Esophagus (tissue), 2 donors: ENCODE measurements at regions not wholly inside any gene's neighbourhood (a gene's known extent, or its start where the extent isn't known, plus 50 kb on each side); places are given as distances from the start of the nearest gene placed in this dataset.

Experiments used
- H3K27ac ChIP-seq, 2 donors: one replicate each; pipeline ENCODE4 v1.5.1; 2013; ENCODE audit warnings: low read depth in 2 of 2, mild to moderate bottlenecking in 2 of 2, inconsistent platforms in 1 of 2, low read length in 1 of 2, moderate library complexity in 1 of 2
- H3K27me3 ChIP-seq, 2 donors: one replicate each; pipeline ENCODE4 v1.6.1; 2013; ENCODE audit warnings: low read length in 2 of 2, control low read depth in 1 of 2, mild to moderate bottlenecking in 1 of 2; ENCODE audit not compliant: insufficient read depth in 2 of 2, control insufficient read depth in 1 of 2
- H3K36me3 ChIP-seq, 2 donors: one replicate each; pipeline ENCODE4 v1.6.1; 2013; ENCODE audit warnings: low read length in 1 of 2; ENCODE audit not compliant: control insufficient read depth in 2 of 2, insufficient read depth in 2 of 2
- H3K4me1 ChIP-seq, 2 donors: one replicate each; pipeline ENCODE4 v1.6.1; 2013; ENCODE audit warnings: low read length in 1 of 2; ENCODE audit not compliant: control insufficient read depth in 2 of 2, insufficient read depth in 2 of 2
- H3K4me3 ChIP-seq, 2 donors: one replicate each; pipeline ENCODE4 v1.5.1; 2013; ENCODE audit warnings: low read length in 2 of 2, mild to moderate bottlenecking in 2 of 2, low read depth in 1 of 2, moderate library complexity in 1 of 2
- H3K9me3 ChIP-seq, 2 donors: one replicate each; pipeline ENCODE4 v1.6.1; 2013; ENCODE audit warnings: mild to moderate bottlenecking in 2 of 2, low read depth in 1 of 2, low read length in 1 of 2, moderate library complexity in 1 of 2; ENCODE audit not compliant: control insufficient read depth in 2 of 2, insufficient read depth in 1 of 2
- WGBS, 2 donors: extraction: QIAGEN DNeasy Blood & Tissue Kit; methylation state at CpG; one replicate each; pipeline ENCODE4 v1.1.7; 2013; 5-methylcytosine and 5-hydroxymethylcytosine counted together
- donor health status: healthy with polysubstance abuse.
- donor health status: Bipolar disorder and iron deficiency.

- Histone ChIP-seq H3K27me3 (no peaks in the 10 kb centered on the region), H3K4me3 (no peak overlapping the region), H3K9me3 (no peaks in the 10 kb centered on the region), H3K4me1 (no peaks in the 10 kb centered on the region), H3K27ac (no peak overlapping the region), H3K36me3 (no peaks in the 10 kb centered on the region)
- WGBS, 2 donors: 76 to 77% methylated on average over 11 of the region's 11 CpGs
Measured at GRCh38 chr2:238557936-238558335, 131.2 kb downstream of the ASB1 start.

GRCh38 chr2:238558456-238559099 is 131.9 kb downstream of the ASB1 start:
- H3K27ac ChIP-seq: no peak overlapping the region
- no peaks in the 10 kb centered on the region for H3K27me3 ChIP-seq
- H3K9me3 ChIP-seq: no peaks in the 10 kb centered on the region
- 90 to 92% methylated on average over 19 of the region's 19 CpGs for WGBS, 2 donors
- no peaks in the 10 kb centered on the region for H3K36me3 ChIP-seq
- H3K4me3 ChIP-seq: no peak overlapping the region
- H3K4me1 ChIP-seq: no peaks in the 10 kb centered on the region

GRCh38 chr2:238560234-238560633 is 133.5 kb downstream of the ASB1 start:
- no peaks in the 10 kb centered on the region for H3K4me1 ChIP-seq
- no peak overlapping the region for H3K4me3 ChIP-seq
- no peaks in the 10 kb centered on the region for H3K9me3 ChIP-seq
- H3K36me3 ChIP-seq: no peaks in the 10 kb centered on the region
- WGBS, 2 donors: 71 to 84% methylated on average over 10 to 11 of the region's 11 CpGs
- H3K27me3 ChIP-seq: no peaks in the 10 kb centered on the region
- H3K27ac ChIP-seq: no peak overlapping the region

- no peak overlapping the region for H3K4me3 ChIP-seq
- no peak overlapping the region for H3K27ac ChIP-seq
- 62 to 71% methylated on average over 6 of the region's 6 CpGs for WGBS, 2 donors
- no peaks in the 10 kb centered on the region for H3K4me1 ChIP-seq
- no peaks in the 10 kb centered on the region for H3K9me3 ChIP-seq
- no peaks in the 10 kb centered on the region for H3K27me3 ChIP-seq
- no peaks in the 10 kb centered on the region for H3K36me3 ChIP-seq
Measured at GRCh38 chr2:238561230-238561629, 134.5 kb downstream of the ASB1 start.

GRCh38 chr2:238562446-238562845 is 135.7 kb downstream of the ASB1 start:
- H3K27me3 ChIP-seq: no peaks in the 10 kb centered on the region
- H3K36me3 ChIP-seq: no peaks in the 10 kb centered on the region
- no peak overlapping the region for H3K4me3 ChIP-seq
- H3K4me1 ChIP-seq: peaks cover 3 to 6% of the 10 kb centered on the region in 2 donors
- no peak overlapping the region for H3K27ac ChIP-seq
- 76 to 78% methylated on average over 8 of the region's 8 CpGs for WGBS, 2 donors
- H3K9me3 ChIP-seq: peaks cover 0 to 3% of the 10 kb centered on the region in 2 donors

- peaks cover 3 to 6% of the 10 kb centered on the region in 2 donors for H3K4me1 ChIP-seq
- H3K27ac ChIP-seq: no peak overlapping the region
- H3K9me3 ChIP-seq: peaks cover 0 to 3% of the 10 kb centered on the region in 2 donors
- no peak overlapping the region for H3K4me3 ChIP-seq
- H3K27me3 ChIP-seq: no peaks in the 10 kb centered on the region
- no peaks in the 10 kb centered on the region for H3K36me3 ChIP-seq
- WGBS, 2 donors: 82 to 84% methylated on average over 10 of the region's 10 CpGs
Measured at GRCh38 chr2:238563551-238563950, 136.8 kb downstream of the ASB1 start.

- no peaks in the 10 kb centered on the region for H3K27me3 ChIP-seq
- H3K4me1 ChIP-seq: peaks cover 3 to 6% of the 10 kb centered on the region in 2 donors
- no peaks in the 10 kb centered on the region for H3K36me3 ChIP-seq
- peaks cover 0 to 3% of the 10 kb centered on the region in 2 donors for H3K9me3 ChIP-seq
- H3K4me3 ChIP-seq: no peak overlapping the region
- WGBS, 2 donors: 81 to 87% methylated on average over 16 of the region's 16 CpGs
- H3K27ac ChIP-seq: no peak overlapping the region
Measured at GRCh38 chr2:238564286-238564920, 137.7 kb downstream of the ASB1 start.

- H3K4me1 ChIP-seq: peaks cover 3 to 6% of the 10 kb centered on the region in 2 donors
- WGBS, 2 donors: 88 to 89% methylated on average over 6 of the region's 6 CpGs
- no peak overlapping the region for H3K4me3 ChIP-seq
- no peaks in the 10 kb centered on the region for H3K36me3 ChIP-seq
- H3K27me3 ChIP-seq: no peaks in the 10 kb centered on the region
- H3K9me3 ChIP-seq: peaks cover 0 to 3% of the 10 kb centered on the region in 2 donors
- no peak overlapping the region for H3K27ac ChIP-seq
Measured at GRCh38 chr2:238565031-238565430, 138.3 kb downstream of the ASB1 start.

- 79 to 88% methylated on average over 16 of the region's 16 CpGs for WGBS, 2 donors
- H3K27ac ChIP-seq: no peak overlapping the region
- H3K27me3 ChIP-seq: no peaks in the 10 kb centered on the region
- no peaks in the 10 kb centered on the region for H3K36me3 ChIP-seq
- no peak overlapping the region for H3K4me3 ChIP-seq
- H3K9me3 ChIP-seq: peaks cover 0 to 3% of the 10 kb centered on the region in 2 donors
- H3K4me1 ChIP-seq: peaks cover 3 to 6% of the 10 kb centered on the region in 2 donors
Measured at GRCh38 chr2:238566001-238566645, 139.4 kb downstream of the ASB1 start.
